Endothelial cell of umbilical vein (primary cell): ENCODE measurements at regions not wholly inside any gene's neighbourhood (a gene's known extent, or its start where the extent isn't known, plus 50 kb on each side); places are given as distances from the start of the nearest gene placed in this dataset.

ENCODE experiments used
- BruUV-seq: library from RNA; stranded (reverse); fragments of 400-500 nt; replicated peaks from 2 replicates; lab custom pipeline; 2021; lab: Mats Ljungman, UMichigan
- CTCF ChIA-PET: fragments of 300-600, 350-600 bp; sonication (Branson Sonifier 250); formaldehyde crosslinking; loops from one replicate; lab custom pipeline; 2021; ENCODE audit warnings: antibody characterized with exemption, inconsistent platforms; lab: Charles Lee
- POLR2A ChIA-PET: fragments of 300-600, 350-600 bp; sonication (Branson Sonifier 250); formaldehyde crosslinking; loops from one replicate; lab custom pipeline; 2021; ENCODE audit warnings: antibody characterized with exemption, inconsistent platforms; lab: Charles Lee
- DNase-seq: peaks from one replicate; pipeline ENCODE4 v3.0.0-alpha.2; 2011; ENCODE audit warnings: low read depth, low spot score
- FAIRE-seq: peaks from 2 replicates; lab custom pipeline; 2011; peaks lifted over from hg19 to GRCh38; lab: Jason Lieb, UNC
- H2AFZ ChIP-seq: 2 replicates; pipeline ENCODE4 v1.6.0; 2012; ENCODE audit warnings: low read depth, low read length, control low read depth, inconsistent platforms
- H3K27ac ChIP-seq: 2 replicates; pipeline ENCODE4 v1.5.1; 2011; ENCODE audit warnings: low read depth, mild to moderate bottlenecking, control low read depth, low read length, moderate library complexity; ENCODE audit not compliant: insufficient read depth
- H3K27me3 ChIP-seq, 2 experiments: 2 replicates each; pipeline versions ENCODE4 v1.6.0 to v1.6.1; 2011; ENCODE audit warnings: low read length in 2 of 2, mixed read lengths in 1 of 2; ENCODE audit not compliant: control insufficient read depth in 2 of 2, insufficient read depth in 2 of 2
- H3K36me3 ChIP-seq, 2 experiments: 2 replicates in 1 of 2; 3 replicates in 1 of 2; pipeline ENCODE4 v1.5.1; 2011; ENCODE audit warnings: low read length in 2 of 2, mild to moderate bottlenecking in 1 of 2, moderate library complexity in 1 of 2; ENCODE audit not compliant: control insufficient read depth in 2 of 2, insufficient read depth in 2 of 2; ENCODE audit errors: extremely low read depth in 1 of 2
- H3K4me1 ChIP-seq: 3 replicates; pipeline ENCODE4 v1.5.1; 2011; ENCODE audit warnings: mild to moderate bottlenecking, low read length; ENCODE audit not compliant: control insufficient read depth, insufficient read depth; ENCODE audit errors: extremely low read depth
- H3K4me2 ChIP-seq: 2 replicates; pipeline ENCODE4 v1.6.1; 2011; ENCODE audit warnings: low read length, control low read depth, mixed read lengths; ENCODE audit not compliant: insufficient read depth
- H3K4me3 ChIP-seq, 3 experiments: fragments of 200-600 bp in 1 of 3; sonication (generic), shearing (Covaris generic) in 1 of 3; replicated peaks in 1 of 3; 2 replicates each; pipeline ENCODE4 v1.5.1; 2011 to 2016; ENCODE audit warnings: control low read depth in 3 of 3, low read length in 3 of 3, mild to moderate bottlenecking in 2 of 3, inconsistent platforms in 1 of 3, low read depth in 1 of 3, moderate library complexity in 1 of 3; ENCODE audit not compliant: insufficient read depth in 1 of 3
- H3K79me2 ChIP-seq: 2 replicates; pipeline ENCODE4 v1.6.0; 2012; ENCODE audit warnings: low read length, inconsistent platforms; ENCODE audit not compliant: control insufficient read depth, insufficient read depth
- H3K9ac ChIP-seq: replicated peaks from 2 replicates; pipeline ENCODE3; 2011; ENCODE audit warnings: low read length, control low read depth; ENCODE audit not compliant: insufficient read depth; ENCODE audit errors: extremely low read depth
- H3K9me1 ChIP-seq: replicated peaks from 3 replicates; pipeline ENCODE4 v1.6.0; 2011; ENCODE audit warnings: mild to moderate bottlenecking, low read length; ENCODE audit not compliant: control insufficient read depth, insufficient read depth; ENCODE audit errors: extremely low read depth
- H3K9me3 ChIP-seq: replicated peaks from 2 replicates; pipeline ENCODE4 v1.5.1; 2012; ENCODE audit warnings: low read length, inconsistent platforms; ENCODE audit not compliant: control insufficient read depth, insufficient read depth
- H4K20me1 ChIP-seq: replicated peaks from 2 replicates; pipeline ENCODE3; 2011; ENCODE audit warnings: mild to moderate bottlenecking, low read length; ENCODE audit not compliant: control insufficient read depth, insufficient read depth; ENCODE audit errors: extremely low read depth
- EZH2 ChIP-seq: IDR thresholded peaks from 2 replicates; pipeline ENCODE4 v1.6.1; 2012; ENCODE audit warnings: borderline replicate concordance, low read depth, mild to moderate bottlenecking, moderate library complexity, low read length, inconsistent platforms; ENCODE audit not compliant: severe bottlenecking
- FOS ChIP-seq: IDR thresholded peaks from 2 replicates; pipeline ENCODE4 v1.6.1; 2011; ENCODE audit warnings: mild to moderate bottlenecking, low read length, moderate library complexity, borderline replicate concordance; ENCODE audit not compliant: insufficient read depth
- GATA2 ChIP-seq: IDR thresholded peaks from 2 replicates; pipeline ENCODE4 v1.7.0; 2011; ENCODE audit warnings: low read depth, mild to moderate bottlenecking, moderate library complexity, mixed read lengths, low read length; ENCODE audit not compliant: insufficient read length, insufficient read depth
- JUN ChIP-seq: IDR thresholded peaks from 2 replicates; pipeline ENCODE4 v1.6.1; 2011; ENCODE audit warnings: borderline replicate concordance, low read depth; ENCODE audit not compliant: insufficient read length, insufficient read depth
- MAX ChIP-seq: IDR thresholded peaks from 2 replicates; pipeline ENCODE4 v1.6.1; 2011; ENCODE audit not compliant: insufficient read depth, insufficient read length
- MYC ChIP-seq: IDR thresholded peaks from one replicate; pipeline ENCODE4 v1.6.1; 2011; ENCODE audit warnings: mild to moderate bottlenecking, low read depth, low read length
- POLR2A ChIP-seq: IDR thresholded peaks from 2 replicates; pipeline ENCODE4 v1.6.1; 2012; ENCODE audit warnings: low read depth, mild to moderate bottlenecking, control low read depth, low read length
- POLR2AphosphoS5 ChIP-seq: IDR thresholded peaks from 2 replicates; pipeline ENCODE4 v1.6.1; 2012; ENCODE audit warnings: low read depth, mild to moderate bottlenecking, control low read depth, low read length, moderate library complexity; ENCODE audit not compliant: insufficient read depth
- dilution Hi-C: fragments of 300-500 bp; cut with MboI; formaldehyde crosslinking; loops from one replicate; pipeline ENCODE4 v1.15.0; 2019; ENCODE audit warnings: low sequenced_read_pairs; ENCODE audit not compliant: extremely low pct_ligation_motif_present
- intact Hi-C: fragments of 100-400 bp; cut with micrococcal nuclease; formaldehyde crosslinking; loops from one replicate; pipeline ENCODE4 v1.10.0; 2022
- TF ChIP-seq, protein P1 (sequence below), 2 donors: IDR thresholded peaks; 1 replicate in 1 of 2; 2 replicates in 1 of 2; pipeline ENCODE4 v1.5.1; 2011; ENCODE audit warnings: low read length in 2 of 2, mild to moderate bottlenecking in 2 of 2, moderate library complexity in 2 of 2, control low read depth in 1 of 2, inconsistent platforms in 1 of 2, low read depth in 1 of 2; ENCODE audit not compliant: insufficient read depth in 1 of 2; ENCODE audit errors: extremely low read depth in 1 of 2

- no peaks in the 10 kb centered on the region for H3K79me2 ChIP-seq
- no peaks in the 10 kb centered on the region for H3K9me1 ChIP-seq
- DNase-seq (no peak), FAIRE-seq (no peak)
- no peak overlapping the region for H2AFZ ChIP-seq
- CTCF ChIA-PET = no interaction called here
- H3K9ac ChIP-seq = no peak overlapping the region
- no peaks in the 10 kb centered on the region for H3K27me3 ChIP-seq
- no peak overlapping the region for H3K4me2 ChIP-seq
- no peak overlapping the region for H3K27ac ChIP-seq
- no TSS peak for BruUV-seq
- H3K4me3 ChIP-seq = no peak overlapping the region
- no peaks in the 10 kb centered on the region for H3K4me1 ChIP-seq
- TF ChIP-seq MAX = no peak
- no peak for TF ChIP-seq POLR2AphosphoS5
- no peak for TF ChIP-seq FOS
- TF ChIP-seq EZH2 = no peak
- TF ChIP-seq POLR2A = no peak
- no peak for TF ChIP-seq JUN
- no peak for TF ChIP-seq GATA2
- no peak for TF ChIP-seq MYC
- TF ChIP-seq, protein P1, sequence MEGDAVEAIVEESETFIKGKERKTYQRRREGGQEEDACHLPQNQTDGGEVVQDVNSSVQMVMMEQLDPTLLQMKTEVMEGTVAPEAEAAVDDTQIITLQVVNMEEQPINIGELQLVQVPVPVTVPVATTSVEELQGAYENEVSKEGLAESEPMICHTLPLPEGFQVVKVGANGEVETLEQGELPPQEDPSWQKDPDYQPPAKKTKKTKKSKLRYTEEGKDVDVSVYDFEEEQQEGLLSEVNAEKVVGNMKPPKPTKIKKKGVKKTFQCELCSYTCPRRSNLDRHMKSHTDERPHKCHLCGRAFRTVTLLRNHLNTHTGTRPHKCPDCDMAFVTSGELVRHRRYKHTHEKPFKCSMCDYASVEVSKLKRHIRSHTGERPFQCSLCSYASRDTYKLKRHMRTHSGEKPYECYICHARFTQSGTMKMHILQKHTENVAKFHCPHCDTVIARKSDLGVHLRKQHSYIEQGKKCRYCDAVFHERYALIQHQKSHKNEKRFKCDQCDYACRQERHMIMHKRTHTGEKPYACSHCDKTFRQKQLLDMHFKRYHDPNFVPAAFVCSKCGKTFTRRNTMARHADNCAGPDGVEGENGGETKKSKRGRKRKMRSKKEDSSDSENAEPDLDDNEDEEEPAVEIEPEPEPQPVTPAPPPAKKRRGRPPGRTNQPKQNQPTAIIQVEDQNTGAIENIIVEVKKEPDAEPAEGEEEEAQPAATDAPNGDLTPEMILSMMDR (IDR thresholded peaks at IDR 0.05; ENCODE audit: extremely low read depth in 1 of 2, insufficient read depth in 1 of 2, low read depth in 1 of 2, low read length in 2 of 2) = no peak
- no peaks in the 10 kb centered on the region for H3K9me3 ChIP-seq
- POLR2A ChIA-PET = no interaction called here
- H4K20me1 ChIP-seq = no peaks in the 10 kb centered on the region
- dilution Hi-C loops = no loop called here
- no peaks in the 10 kb centered on the region for H3K36me3 ChIP-seq
- intact Hi-C loops = no loop called here
Observed at GRCh38 chrX:13464599-13465275, 104.7 kb upstream of the EGFL6 start.
